HL-60 (cell line): ENCODE measurements at regions not wholly inside any gene's neighbourhood (a gene's known extent, or its start where the extent isn't known, plus 50 kb on each side); places are given as distances from the start of the nearest gene placed in this dataset.
"Not testable (repeated sequence)": the region's sequence is repeated elsewhere in the genome, so short reads cannot be mapped to it uniquely, and the experiment has no call there.

Experiments
- DNase-seq, 2 experiments: peaks; one replicate each; pipeline ENCODE4 v3.0.0-alpha.2; 2010 to 2020; ENCODE audit warnings: low read depth in 1 of 2, low spot score in 1 of 2
- H3K27ac ChIP-seq: fragments of 250-450 bp; sonication (Bioruptor Pico); replicated peaks from 2 replicates; pipeline ENCODE4 v1.5.1; 2020; ENCODE audit warnings: mild to moderate bottlenecking, moderate library complexity
- H3K27me3 ChIP-seq: fragments of 250-450 bp; sonication (Bioruptor Pico); 2 replicates; pipeline ENCODE4 v1.5.1; 2021; ENCODE audit warnings: mild to moderate bottlenecking, moderate library complexity; ENCODE audit not compliant: insufficient read depth, poor library complexity, severe bottlenecking
- H3K4me3 ChIP-seq: replicated peaks from 2 replicates; pipeline ENCODE4 v1.5.1; 2011; ENCODE audit warnings: mild to moderate bottlenecking, control low read depth, low read length; ENCODE audit not compliant: insufficient read depth
- GABPA ChIP-seq: IDR thresholded peaks from 2 replicates; pipeline ENCODE4 v1.6.1; 2012; ENCODE audit warnings: low read depth
- POLR2AphosphoS5 ChIP-seq: IDR thresholded peaks from 2 replicates; pipeline ENCODE4 v1.6.1; 2012; ENCODE audit warnings: low read depth
- SPI1 ChIP-seq: IDR thresholded peaks from 2 replicates; pipeline ENCODE4 v1.6.1; 2012; ENCODE audit warnings: low read depth, mild to moderate bottlenecking, borderline replicate concordance
- TF ChIP-seq, protein P1 (sequence below): IDR thresholded peaks from one replicate; pipeline ENCODE4 v1.5.1; 2011; ENCODE audit warnings: low read length, control low read depth, inconsistent platforms; ENCODE audit not compliant: insufficient read depth
- TF ChIP-seq, protein P2 (sequence below): IDR thresholded peaks from 2 replicates; pipeline ENCODE4 v1.6.1; 2012; ENCODE audit warnings: low read depth; ENCODE audit not compliant: insufficient replicate concordance

DNA sequence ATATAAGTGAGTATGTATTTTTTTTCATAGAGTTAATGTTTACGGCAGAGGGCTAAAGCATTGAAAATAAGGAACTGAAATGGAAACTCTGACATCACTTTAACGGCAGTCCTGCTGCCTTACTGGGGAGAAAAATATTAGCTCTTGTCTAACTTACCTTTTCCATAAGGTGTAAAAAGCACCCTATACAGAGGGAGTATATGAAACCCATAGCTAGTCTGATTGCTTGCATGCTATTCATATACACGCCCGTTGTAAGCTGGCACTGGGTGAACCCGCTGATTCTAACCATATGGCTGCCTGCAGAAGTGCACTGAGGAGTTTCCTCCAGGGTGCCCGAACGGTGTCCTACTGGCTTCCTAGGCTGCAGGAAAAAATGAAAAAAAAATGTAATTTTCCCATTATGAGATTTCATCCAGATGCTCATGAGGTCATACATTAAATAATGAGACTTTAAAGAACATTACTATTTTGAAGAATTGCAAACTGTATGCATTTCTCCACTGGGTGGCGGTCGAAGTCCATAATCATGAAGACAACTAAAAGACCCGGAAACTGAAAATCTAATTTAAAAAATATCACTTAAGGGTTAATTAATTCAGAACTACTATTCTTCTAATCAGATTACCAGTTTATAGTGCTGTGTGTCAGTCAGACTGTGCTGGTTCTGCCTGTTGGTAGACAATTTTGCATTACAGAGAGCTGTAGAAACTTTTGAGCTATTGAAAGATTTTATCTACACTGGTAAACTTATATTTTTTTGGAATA is 144.7 kb downstream of the ALX1 start:
- Histone ChIP-seq H3K27ac (peak overlapping the region; percentile 22), H3K27me3 (no peaks in the 10 kb centered on the region), H3K4me3 (peak overlapping the region; percentile 40)
- peak; percentile 86 for TF ChIP-seq SPI1
- TF ChIP-seq, protein P1, sequence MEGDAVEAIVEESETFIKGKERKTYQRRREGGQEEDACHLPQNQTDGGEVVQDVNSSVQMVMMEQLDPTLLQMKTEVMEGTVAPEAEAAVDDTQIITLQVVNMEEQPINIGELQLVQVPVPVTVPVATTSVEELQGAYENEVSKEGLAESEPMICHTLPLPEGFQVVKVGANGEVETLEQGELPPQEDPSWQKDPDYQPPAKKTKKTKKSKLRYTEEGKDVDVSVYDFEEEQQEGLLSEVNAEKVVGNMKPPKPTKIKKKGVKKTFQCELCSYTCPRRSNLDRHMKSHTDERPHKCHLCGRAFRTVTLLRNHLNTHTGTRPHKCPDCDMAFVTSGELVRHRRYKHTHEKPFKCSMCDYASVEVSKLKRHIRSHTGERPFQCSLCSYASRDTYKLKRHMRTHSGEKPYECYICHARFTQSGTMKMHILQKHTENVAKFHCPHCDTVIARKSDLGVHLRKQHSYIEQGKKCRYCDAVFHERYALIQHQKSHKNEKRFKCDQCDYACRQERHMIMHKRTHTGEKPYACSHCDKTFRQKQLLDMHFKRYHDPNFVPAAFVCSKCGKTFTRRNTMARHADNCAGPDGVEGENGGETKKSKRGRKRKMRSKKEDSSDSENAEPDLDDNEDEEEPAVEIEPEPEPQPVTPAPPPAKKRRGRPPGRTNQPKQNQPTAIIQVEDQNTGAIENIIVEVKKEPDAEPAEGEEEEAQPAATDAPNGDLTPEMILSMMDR = peak; percentile 14
- no peak for TF ChIP-seq GABPA
- DNase-seq = peak; percentile 34 to 41

DNA sequence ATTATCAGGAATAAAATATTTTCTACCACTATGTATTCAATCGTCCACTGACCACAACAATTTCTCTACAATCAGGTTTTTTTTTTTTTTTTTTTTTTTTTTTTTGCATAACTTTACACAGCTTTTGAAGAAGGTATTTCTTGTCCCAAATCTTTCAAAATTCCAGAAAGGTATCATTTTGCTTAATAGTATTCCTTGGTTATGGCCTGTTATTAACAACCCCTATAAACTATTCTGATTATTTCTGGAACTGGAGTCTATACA is 145.3 kb downstream of the ALX1 start:
- no peaks in the 10 kb centered on the region for H3K27me3 ChIP-seq
- TF ChIP-seq POLR2AphosphoS5 (no peak), SPI1 (no peak)
- TF ChIP-seq, protein P2, sequence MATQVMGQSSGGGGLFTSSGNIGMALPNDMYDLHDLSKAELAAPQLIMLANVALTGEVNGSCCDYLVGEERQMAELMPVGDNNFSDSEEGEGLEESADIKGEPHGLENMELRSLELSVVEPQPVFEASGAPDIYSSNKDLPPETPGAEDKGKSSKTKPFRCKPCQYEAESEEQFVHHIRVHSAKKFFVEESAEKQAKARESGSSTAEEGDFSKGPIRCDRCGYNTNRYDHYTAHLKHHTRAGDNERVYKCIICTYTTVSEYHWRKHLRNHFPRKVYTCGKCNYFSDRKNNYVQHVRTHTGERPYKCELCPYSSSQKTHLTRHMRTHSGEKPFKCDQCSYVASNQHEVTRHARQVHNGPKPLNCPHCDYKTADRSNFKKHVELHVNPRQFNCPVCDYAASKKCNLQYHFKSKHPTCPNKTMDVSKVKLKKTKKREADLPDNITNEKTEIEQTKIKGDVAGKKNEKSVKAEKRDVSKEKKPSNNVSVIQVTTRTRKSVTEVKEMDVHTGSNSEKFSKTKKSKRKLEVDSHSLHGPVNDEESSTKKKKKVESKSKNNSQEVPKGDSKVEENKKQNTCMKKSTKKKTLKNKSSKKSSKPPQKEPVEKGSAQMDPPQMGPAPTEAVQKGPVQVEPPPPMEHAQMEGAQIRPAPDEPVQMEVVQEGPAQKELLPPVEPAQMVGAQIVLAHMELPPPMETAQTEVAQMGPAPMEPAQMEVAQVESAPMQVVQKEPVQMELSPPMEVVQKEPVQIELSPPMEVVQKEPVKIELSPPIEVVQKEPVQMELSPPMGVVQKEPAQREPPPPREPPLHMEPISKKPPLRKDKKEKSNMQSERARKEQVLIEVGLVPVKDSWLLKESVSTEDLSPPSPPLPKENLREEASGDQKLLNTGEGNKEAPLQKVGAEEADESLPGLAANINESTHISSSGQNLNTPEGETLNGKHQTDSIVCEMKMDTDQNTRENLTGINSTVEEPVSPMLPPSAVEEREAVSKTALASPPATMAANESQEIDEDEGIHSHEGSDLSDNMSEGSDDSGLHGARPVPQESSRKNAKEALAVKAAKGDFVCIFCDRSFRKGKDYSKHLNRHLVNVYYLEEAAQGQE = no peak
- TF ChIP-seq, protein P1 = no peak

DNA sequence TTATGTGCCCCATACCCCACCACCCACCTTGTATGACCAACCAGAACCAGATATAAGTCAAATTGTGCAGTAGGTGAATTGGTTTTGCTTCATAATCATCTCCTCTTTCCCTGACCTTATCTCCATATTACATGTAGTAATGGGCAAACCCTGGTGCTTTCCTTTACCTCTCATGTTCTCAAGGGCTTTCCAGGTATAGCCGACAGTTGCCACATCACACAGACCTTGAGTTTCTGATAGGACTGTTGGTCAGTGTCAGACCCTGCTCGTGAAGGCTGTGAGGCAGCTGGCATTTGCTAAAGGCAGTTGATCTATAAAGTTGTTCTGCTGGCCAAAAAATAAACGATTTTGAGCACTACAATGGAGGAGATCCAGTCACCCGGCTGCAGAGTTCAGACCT is 145.9 kb downstream of the ALX1 start:
- TF ChIP-seq SPI1 (no peak), GABPA (no peak), POLR2AphosphoS5 (no peak)
- TF ChIP-seq, protein P2 = no peak
- TF ChIP-seq, protein P1 = no peak
- H3K27me3 ChIP-seq = no peaks in the 10 kb centered on the region
- no peak overlapping the region for H3K4me3 ChIP-seq
- no peak overlapping the region for H3K27ac ChIP-seq
- no peak for DNase-seq

More for the DNA sequence above, 145.3 kb downstream of the ALX1 start:
- Histone ChIP-seq H3K4me3 (no peak overlapping the region), H3K27ac (no peak overlapping the region)
- no peak for DNase-seq

DNA sequence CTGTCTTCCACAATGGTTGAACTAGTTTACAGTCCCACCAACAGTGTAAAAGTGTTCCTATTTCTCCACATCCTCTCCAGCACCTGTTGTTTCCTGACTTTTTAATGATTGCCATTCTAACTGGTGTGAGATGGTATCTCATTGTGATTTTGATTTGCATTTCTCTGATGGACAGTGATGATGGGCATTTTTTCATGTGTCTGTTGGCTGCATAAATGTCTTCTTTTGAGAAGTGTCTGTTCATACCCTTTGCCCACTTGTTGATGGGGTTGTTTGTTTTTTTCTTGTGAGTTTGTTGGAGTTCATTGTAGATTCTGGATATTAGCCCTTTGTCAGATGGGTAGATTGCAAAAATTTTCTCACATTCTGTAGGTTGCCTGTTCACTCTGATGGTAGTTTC is 153.1 kb downstream of the ALX1 start:
- not testable (repeated sequence) for H3K27ac ChIP-seq, DNase-seq, H3K27me3 ChIP-seq, H3K4me3 ChIP-seq
